ENCODE measurements at regions not wholly inside any gene's neighbourhood (a gene's known extent, or its start where the extent isn't known, plus 50 kb on each side); places are given as distances from the start of the nearest gene placed in this dataset.

GRCh38 chr6:137798261-137798660 lies 68.8 kb upstream of the TNFAIP3 start:
- TF ChIP-seq POLR2A (IDR thresholded peaks at IDR 0.05; ENCODE audit: low read depth, low read length) (no peak), POLR2AphosphoS5 (IDR thresholded peaks at IDR 0.05; ENCODE audit: low read depth, low read length) (no peak)
